Urothelium cell line (cell line): ENCODE measurements at regions not wholly inside any gene's neighbourhood (a gene's known extent, or its start where the extent isn't known, plus 50 kb on each side); places are given as distances from the start of the nearest gene placed in this dataset.
A peak's percentile ranks its signal among the peaks of the same experiment; 100 is the strongest.

Experiments used
- DNase-seq: peaks from one replicate; pipeline ENCODE4 v3.0.0; 2011; ENCODE audit warnings: low spot score, mixed read lengths
- FAIRE-seq: peaks from 2 replicates; lab custom pipeline; 2011; peaks lifted over from hg19 to GRCh38; lab: Jason Lieb, UNC

- DNase-seq (no peak), FAIRE-seq (no peak)
Measured at GRCh38 chr2:105573910-105574655, 170.6 kb upstream of the NCK2 start.

GRCh38 chr2:105573490-105573889 lies 171.2 kb upstream of the NCK2 start:
- DNase-seq, result no peak
- no peak for FAIRE-seq

GRCh38 chr2:105571445-105571987 lies 172.7 kb upstream of the FHL2 start:
- DNase-seq (no peak), FAIRE-seq (no peak)

GRCh38 chr2:105570757-105571156 lies 171.9 kb upstream of the FHL2 start:
- FAIRE-seq (no peak), DNase-seq (no peak)

GRCh38 chr2:105570326-105570725 lies 171.5 kb upstream of the FHL2 start:
- DNase-seq, result no peak
- no peak for FAIRE-seq

- no peak for DNase-seq
- FAIRE-seq, result no peak
Measured at GRCh38 chr2:105569606-105570005, 170.8 kb upstream of the FHL2 start.

- DNase-seq (no peak), FAIRE-seq (peak; percentile 58)
Measured at GRCh38 chr2:105567996-105568494, 169.2 kb upstream of the FHL2 start.

GRCh38 chr2:105563000-105563719 lies 164.3 kb upstream of the FHL2 start:
- FAIRE-seq (no peak), DNase-seq (no peak)

- FAIRE-seq (no peak), DNase-seq (no peak)
Measured at GRCh38 chr2:105561401-105561800, 162.6 kb upstream of the FHL2 start.

GRCh38 chr2:105560157-105560556 lies 161.3 kb upstream of the FHL2 start:
- DNase-seq, result no peak
- FAIRE-seq, result no peak

- DNase-seq (no peak), FAIRE-seq (no peak)
Measured at GRCh38 chr2:105557021-105557920, 158.4 kb upstream of the FHL2 start.

GRCh38 chr2:105556366-105556765 lies 157.5 kb upstream of the FHL2 start:
- FAIRE-seq (no peak), DNase-seq (no peak)

- no peak for FAIRE-seq
- no peak for DNase-seq
Measured at GRCh38 chr2:105554235-105554634, 155.4 kb upstream of the FHL2 start.

GRCh38 chr2:105553538-105554196 lies 154.8 kb upstream of the FHL2 start:
- no peak for FAIRE-seq
- DNase-seq, result peak; percentile 55

GRCh38 chr2:105546628-105546974 lies 147.8 kb upstream of the FHL2 start:
- DNase-seq (peak; percentile 2), FAIRE-seq (no peak)

- FAIRE-seq (no peak), DNase-seq (peak; percentile 87)
Measured at GRCh38 chr2:105545730-105546627, 147.1 kb upstream of the FHL2 start.

GRCh38 chr2:105544591-105545377 lies 145.9 kb upstream of the FHL2 start:
- FAIRE-seq (no peak), DNase-seq (peak; percentile 5)

- peak; percentile 8 for DNase-seq
- FAIRE-seq, result peak; percentile 5
Measured at GRCh38 chr2:105541189-105542050, 142.6 kb upstream of the FHL2 start.
